ENCODE measurements at regions not wholly inside any gene's neighbourhood (a gene's known extent, or its start where the extent isn't known, plus 50 kb on each side); places are given as distances from the start of the nearest gene placed in this dataset.

GRCh38 chr5:135669416-135669815 lies 90.6 kb upstream of the CXCL14 start:
- Mint-ChIP-seq H3K27me3 (ENCODE audit: insufficient read depth) (no peaks in the 10 kb centered on the region; the same call in none of the 2 replicates), H3K9me3 (no peaks in the 10 kb centered on the region), H3K27ac (no peak overlapping the region), H3K4me3 (no peak overlapping the region), H3K4me1 (ENCODE audit: low read depth) (no peaks in the 10 kb centered on the region), H3K36me3 (ENCODE audit: low read depth) (no peaks in the 10 kb centered on the region)
- no peak for TF ChIP-seq CTCF (IDR thresholded peaks at IDR 0.05)
- no peak for DNase-seq

- Mint-ChIP-seq H3K9me3 (no peaks in the 10 kb centered on the region), H3K4me3 (no peak overlapping the region), H3K36me3 (ENCODE audit: low read depth) (no peaks in the 10 kb centered on the region), H3K27me3 (ENCODE audit: insufficient read depth) (no peaks in the 10 kb centered on the region; the same call in none of the 2 replicates), H3K27ac (no peak overlapping the region), H3K4me1 (ENCODE audit: low read depth) (no peaks in the 10 kb centered on the region)
- TF ChIP-seq CTCF (IDR thresholded peaks at IDR 0.05): no peak
- DNase-seq: no peak
Observed at GRCh38 chr5:135667673-135668072, 88.9 kb upstream of the CXCL14 start.

DNA sequence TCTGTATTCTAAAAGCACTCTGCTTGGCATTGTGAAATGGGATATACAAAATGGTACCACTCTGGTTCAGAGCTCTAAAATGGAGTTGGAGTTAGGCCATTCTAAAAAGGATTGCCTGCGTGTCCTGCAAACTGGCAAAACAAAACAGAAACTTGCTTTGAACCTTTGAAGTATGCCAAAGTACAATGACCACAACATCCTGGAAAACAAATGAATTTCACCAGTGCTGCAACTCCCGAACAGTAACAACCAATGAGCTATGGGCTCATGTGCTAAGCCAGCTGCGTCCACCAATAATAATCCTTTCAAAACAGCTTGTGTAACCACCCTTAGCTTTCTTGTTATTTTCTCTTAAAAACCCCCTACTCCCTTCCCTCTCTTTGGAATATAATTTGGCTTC lies 88.4 kb upstream of the CXCL14 start:
- no peak for TF ChIP-seq CTCF (IDR thresholded peaks at IDR 0.05)
- no peak for DNase-seq
- Mint-ChIP-seq H3K4me3 (no peak overlapping the region), H3K4me1 (ENCODE audit: low read depth) (no peaks in the 10 kb centered on the region), H3K9me3 (no peaks in the 10 kb centered on the region), H3K27ac (no peak overlapping the region), H3K27me3 (ENCODE audit: insufficient read depth) (no peaks in the 10 kb centered on the region; the same call in 1 of the 2 replicates), H3K36me3 (ENCODE audit: low read depth) (no peaks in the 10 kb centered on the region)

DNA sequence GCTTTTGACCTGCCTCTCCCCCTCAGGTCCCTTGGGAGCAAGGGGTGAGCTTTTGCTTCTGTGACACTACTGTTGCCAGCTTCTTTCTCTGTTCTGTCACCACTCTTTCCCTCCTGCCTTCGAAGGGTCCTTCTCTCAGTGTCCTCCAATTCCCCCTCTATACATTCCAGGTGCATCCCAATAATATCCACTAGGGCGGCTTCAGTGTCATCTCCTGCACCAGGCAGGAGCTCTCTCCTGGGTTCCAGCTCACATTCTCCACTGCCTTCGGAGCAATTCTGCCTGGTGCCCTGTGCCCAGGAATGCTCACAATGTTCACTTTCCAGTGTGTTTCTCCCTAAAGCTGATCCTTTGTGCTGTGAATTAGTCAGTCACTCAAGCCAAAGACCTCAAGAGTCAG lies 83.9 kb upstream of the CXCL14 start:
- Mint-ChIP-seq H3K4me3 (no peak overlapping the region), H3K9me3 (no peaks in the 10 kb centered on the region), H3K27ac (no peak overlapping the region), H3K4me1 (ENCODE audit: low read depth) (no peaks in the 10 kb centered on the region), H3K36me3 (ENCODE audit: low read depth) (no peaks in the 10 kb centered on the region), H3K27me3 (ENCODE audit: insufficient read depth) (peaks cover 10% of the 10 kb centered on the region; the same call in 1 of the 2 replicates)
- TF ChIP-seq CTCF (IDR thresholded peaks at IDR 0.05): no peak
- DNase-seq: no peak

DNA sequence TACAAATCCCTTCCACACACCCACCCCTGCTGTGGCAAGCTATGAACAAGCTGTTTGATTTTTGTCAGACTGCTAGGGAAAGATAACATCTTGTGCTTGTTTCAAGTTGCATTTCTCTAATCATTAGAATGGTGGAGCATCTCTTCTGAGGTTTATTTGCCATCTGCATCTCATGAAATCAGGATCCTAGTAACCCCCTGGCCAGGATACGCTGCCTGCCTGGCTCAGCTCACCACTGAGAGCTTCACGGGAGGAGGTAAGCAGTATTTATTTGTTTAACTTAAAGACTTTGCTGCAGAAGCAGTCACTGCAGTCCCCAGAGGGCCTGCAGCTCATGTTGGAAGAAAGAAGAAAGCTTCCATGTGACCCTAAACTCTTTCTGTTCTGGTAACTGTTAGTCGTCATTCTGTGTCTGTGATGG lies 83.3 kb upstream of the CXCL14 start:
- H3K9me3 Mint-ChIP-seq: no peaks in the 10 kb centered on the region
- peaks cover 10% of the 10 kb centered on the region; the same call in 1 of the 2 replicates for H3K27me3 Mint-ChIP-seq (ENCODE audit: insufficient read depth)
- no peak for TF ChIP-seq CTCF (IDR thresholded peaks at IDR 0.05)
- no peak overlapping the region for H3K27ac Mint-ChIP-seq
- H3K4me1 Mint-ChIP-seq (ENCODE audit: low read depth): no peaks in the 10 kb centered on the region
- H3K36me3 Mint-ChIP-seq (ENCODE audit: low read depth): no peaks in the 10 kb centered on the region
- DNase-seq: no peak
- H3K4me3 Mint-ChIP-seq: no peak overlapping the region
